ENCODE measurements at regions not wholly inside any gene's neighbourhood (a gene's known extent, or its start where the extent isn't known, plus 50 kb on each side); places are given as distances from the start of the nearest gene placed in this dataset.

DNA sequence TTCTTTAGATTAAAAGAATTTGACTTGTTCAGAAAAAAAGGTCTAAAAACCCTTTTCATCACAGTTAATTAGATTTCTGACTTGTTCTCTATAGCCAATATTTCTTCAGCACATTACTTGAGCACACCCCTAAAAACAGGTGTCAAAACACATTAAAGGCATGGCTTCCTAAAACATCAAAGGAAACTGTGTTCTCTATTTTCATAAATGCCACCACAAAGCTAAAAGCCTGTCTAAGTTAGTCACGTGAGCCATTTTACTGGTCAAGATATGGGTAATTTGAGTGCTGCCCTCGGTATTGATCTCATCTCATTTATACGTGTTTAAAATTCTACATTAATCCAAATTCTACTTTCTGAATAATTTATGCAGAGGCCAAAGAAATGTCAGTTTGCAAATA lies 580.5 kb downstream of the HAO1 start:
- TF ChIP-seq HEYL (CRISPR knock-in tag; IDR thresholded peaks at IDR 0.05): no peak
- TF ChIP-seq, protein P1, sequence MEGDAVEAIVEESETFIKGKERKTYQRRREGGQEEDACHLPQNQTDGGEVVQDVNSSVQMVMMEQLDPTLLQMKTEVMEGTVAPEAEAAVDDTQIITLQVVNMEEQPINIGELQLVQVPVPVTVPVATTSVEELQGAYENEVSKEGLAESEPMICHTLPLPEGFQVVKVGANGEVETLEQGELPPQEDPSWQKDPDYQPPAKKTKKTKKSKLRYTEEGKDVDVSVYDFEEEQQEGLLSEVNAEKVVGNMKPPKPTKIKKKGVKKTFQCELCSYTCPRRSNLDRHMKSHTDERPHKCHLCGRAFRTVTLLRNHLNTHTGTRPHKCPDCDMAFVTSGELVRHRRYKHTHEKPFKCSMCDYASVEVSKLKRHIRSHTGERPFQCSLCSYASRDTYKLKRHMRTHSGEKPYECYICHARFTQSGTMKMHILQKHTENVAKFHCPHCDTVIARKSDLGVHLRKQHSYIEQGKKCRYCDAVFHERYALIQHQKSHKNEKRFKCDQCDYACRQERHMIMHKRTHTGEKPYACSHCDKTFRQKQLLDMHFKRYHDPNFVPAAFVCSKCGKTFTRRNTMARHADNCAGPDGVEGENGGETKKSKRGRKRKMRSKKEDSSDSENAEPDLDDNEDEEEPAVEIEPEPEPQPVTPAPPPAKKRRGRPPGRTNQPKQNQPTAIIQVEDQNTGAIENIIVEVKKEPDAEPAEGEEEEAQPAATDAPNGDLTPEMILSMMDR (IDR thresholded peaks at IDR 0.05): no peak
- TF ChIP-seq, protein P2, sequence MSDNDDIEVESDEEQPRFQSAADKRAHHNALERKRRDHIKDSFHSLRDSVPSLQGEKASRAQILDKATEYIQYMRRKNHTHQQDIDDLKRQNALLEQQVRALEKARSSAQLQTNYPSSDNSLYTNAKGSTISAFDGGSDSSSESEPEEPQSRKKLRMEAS (IDR thresholded peaks at IDR 0.05): no peak
- TF ChIP-seq, protein P3, sequence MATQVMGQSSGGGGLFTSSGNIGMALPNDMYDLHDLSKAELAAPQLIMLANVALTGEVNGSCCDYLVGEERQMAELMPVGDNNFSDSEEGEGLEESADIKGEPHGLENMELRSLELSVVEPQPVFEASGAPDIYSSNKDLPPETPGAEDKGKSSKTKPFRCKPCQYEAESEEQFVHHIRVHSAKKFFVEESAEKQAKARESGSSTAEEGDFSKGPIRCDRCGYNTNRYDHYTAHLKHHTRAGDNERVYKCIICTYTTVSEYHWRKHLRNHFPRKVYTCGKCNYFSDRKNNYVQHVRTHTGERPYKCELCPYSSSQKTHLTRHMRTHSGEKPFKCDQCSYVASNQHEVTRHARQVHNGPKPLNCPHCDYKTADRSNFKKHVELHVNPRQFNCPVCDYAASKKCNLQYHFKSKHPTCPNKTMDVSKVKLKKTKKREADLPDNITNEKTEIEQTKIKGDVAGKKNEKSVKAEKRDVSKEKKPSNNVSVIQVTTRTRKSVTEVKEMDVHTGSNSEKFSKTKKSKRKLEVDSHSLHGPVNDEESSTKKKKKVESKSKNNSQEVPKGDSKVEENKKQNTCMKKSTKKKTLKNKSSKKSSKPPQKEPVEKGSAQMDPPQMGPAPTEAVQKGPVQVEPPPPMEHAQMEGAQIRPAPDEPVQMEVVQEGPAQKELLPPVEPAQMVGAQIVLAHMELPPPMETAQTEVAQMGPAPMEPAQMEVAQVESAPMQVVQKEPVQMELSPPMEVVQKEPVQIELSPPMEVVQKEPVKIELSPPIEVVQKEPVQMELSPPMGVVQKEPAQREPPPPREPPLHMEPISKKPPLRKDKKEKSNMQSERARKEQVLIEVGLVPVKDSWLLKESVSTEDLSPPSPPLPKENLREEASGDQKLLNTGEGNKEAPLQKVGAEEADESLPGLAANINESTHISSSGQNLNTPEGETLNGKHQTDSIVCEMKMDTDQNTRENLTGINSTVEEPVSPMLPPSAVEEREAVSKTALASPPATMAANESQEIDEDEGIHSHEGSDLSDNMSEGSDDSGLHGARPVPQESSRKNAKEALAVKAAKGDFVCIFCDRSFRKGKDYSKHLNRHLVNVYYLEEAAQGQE (IDR thresholded peaks at IDR 0.05): no peak

Measured in A549 (cell line).